Endothelial cell of hepatic sinusoid (primary cell): ENCODE measurements at regions not wholly inside any gene's neighbourhood (a gene's known extent, or its start where the extent isn't known, plus 50 kb on each side); places are given as distances from the start of the nearest gene placed in this dataset.

Experiments
- in situ Hi-C: cut with HindIII; loops from 2 replicates; pipeline ENCODE4 v1.10.0; 2017; ENCODE audit warnings: low sequenced_read_pairs

DNA sequence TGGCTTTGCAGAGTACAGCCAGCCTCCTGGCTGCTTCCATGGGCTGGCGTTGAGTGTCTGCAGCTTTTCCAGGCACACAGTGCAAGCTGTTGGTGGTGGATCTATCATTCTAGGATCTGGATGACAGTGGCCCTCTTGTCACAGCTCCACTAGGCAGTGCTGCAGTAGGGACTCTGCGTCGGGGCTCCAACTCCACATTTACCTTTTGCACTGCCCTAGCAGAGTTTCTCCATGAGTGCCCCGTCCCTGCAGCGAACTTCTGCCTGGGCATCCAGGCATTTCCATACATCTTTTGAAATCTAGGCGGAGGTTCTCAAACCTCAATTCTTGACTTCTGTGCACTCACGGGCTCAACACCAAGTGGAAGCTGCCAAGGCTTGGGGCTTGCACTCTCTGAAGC is 1697.3 kb upstream of the MIR17HG start:
- in situ Hi-C loops: no loop called here

DNA sequence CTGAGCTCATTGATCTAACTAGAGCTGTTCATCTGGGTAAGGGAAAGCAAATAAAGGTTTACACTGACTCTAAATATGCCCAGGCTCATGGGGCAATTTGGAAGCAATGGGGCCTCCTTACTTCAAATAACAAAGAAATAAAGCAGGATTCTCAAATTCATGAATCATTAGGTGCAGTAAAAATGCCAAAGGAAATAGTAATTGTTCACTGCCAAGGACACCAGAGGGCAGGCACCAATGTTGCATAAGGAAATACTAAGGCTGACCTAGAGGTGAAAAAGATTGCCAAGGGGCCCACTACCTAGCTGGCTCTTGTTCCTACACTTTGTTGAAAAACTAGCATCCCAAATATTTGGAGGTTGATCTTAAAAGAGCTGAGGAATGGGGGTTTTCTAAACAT is 1686.7 kb upstream of the MIR17HG start:
- in situ Hi-C loops: loop anchor here (5.0 kb wide), 1 partner anchor 38 kb away; no protein-coding TSS in a partner anchor

DNA sequence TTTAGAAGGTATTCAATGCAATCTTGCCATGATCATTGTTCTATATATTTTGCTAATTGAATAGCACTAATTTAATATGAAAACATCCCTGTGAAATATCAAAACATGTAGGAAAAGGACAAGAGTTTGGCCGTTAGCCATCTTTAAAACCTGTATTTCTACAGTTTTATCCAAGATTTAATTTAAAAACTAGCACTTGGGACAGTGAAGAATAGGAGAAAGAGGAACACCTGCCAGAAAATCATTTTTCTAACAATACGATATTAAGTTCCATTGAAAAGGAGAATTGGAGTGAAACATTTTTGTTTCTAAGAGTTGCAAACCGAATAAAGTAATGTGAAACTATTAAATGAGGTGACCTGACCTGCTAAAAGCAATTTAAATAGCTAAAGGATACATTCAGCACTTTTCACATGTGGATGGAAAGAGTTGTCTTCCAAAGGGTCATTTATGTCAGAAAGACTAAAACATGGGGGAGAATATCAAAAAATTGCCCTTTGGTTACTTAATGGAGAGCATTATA is 1673.6 kb upstream of the MIR17HG start:
- in situ Hi-C loops: no loop called here

DNA sequence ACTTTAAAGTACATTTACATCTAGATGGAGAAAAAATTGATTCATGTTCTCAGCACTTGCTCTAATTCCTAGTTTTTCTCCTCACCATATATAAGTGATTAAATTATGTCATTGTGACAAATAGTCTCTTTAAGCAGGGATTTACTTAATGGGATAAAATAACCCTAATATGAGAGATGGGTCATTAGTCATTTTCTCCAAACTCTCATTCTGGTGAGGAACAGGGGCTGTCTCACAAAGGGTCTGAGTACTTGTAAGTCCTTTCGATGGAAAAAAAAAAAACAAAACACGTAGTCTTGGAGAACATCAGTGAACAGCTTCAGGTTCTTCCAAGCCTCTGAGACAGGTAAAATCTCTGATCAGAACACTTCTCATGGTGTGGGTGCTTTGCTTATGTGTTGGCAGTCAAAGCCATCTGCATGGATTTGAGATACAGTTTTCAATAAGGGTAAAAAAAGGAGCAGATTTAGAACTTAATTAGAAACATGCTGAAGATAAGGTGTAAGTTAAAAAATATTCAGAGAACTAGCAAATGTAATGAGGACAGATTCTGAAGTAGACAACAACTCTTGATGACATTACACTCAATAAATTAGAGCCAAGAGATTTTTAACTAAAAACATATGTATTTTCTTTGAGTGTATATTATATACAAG is 1668.9 kb upstream of the MIR17HG start:
- in situ Hi-C loops: no loop called here

DNA sequence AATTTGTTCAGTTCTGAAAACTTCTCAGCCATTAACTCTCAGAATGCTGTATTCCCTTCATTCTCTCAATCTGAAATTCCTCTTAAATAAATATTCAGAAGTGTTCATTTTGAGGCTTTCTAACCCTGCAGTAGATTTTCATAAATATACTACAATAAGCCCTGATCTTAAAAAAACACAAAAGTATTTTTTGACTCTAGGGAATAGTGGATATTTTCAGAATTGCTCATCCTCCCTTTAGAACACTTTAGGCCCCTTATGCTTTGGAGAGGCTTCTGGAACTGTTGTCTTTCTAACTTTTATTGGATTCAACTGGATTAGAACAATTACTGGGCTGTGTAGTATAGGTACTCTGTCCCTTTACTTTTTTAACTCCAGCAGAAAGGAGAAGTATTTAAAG is 1662.6 kb upstream of the MIR17HG start:
- in situ Hi-C loops: no loop called here

DNA sequence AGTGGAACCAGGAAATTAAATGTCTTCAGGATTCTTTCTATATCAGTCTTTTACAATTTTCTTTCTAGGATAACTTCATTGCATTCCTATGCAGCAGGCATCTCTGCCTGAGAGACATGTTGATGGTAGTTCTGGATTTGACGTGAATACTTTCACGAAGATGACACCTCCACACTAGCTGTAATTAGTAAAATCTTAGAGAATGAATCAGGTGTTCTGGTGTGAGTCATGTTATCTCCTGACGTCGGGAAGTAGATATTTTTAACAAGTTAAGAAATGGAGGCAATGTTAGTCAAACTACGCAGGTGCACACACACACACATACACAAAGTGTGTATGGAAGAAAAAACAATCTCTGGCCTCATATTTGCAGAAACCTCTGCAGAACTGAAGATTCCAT is 1661.3 kb upstream of the MIR17HG start:
- in situ Hi-C loops: no loop called here

DNA sequence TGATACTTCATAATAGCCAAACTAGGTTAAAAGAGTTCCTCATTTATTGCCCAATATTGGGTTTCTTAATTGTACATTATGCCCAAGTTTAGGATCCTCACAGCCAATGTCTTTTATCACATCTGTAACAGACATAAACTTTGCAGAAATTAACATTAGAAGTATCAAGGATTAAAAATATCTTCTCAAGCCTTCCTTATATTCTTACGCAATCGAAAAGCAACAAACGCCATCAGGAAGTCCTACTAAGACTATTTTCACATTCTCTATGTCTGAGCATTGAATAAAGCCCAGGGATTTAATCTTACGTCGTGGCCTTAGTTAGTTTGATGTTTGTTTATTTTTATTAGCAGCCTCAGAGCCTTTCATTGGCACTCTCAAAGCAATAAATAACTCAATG is 1660.4 kb upstream of the MIR17HG start:
- in situ Hi-C loops: no loop called here

DNA sequence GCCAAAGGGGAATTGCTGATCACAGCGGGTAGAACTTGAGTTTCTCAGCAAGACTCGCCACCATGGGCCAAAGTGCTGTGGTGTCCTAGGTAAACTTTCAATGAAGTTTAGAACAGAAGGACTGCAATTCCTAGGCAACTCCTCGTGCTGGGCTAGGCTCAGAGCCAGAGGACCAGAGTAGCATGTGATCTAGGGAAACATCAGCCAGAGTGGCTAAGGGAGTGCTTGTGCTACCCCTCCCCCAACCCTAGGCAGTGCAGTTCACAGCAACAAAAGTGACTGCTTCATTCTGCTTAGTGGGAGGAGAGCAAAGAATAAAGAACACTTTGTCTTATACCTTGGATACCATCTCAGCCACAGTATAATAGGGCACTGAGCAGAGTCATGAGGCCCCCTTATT is 1658.6 kb upstream of the MIR17HG start:
- in situ Hi-C loops: no loop called here

DNA sequence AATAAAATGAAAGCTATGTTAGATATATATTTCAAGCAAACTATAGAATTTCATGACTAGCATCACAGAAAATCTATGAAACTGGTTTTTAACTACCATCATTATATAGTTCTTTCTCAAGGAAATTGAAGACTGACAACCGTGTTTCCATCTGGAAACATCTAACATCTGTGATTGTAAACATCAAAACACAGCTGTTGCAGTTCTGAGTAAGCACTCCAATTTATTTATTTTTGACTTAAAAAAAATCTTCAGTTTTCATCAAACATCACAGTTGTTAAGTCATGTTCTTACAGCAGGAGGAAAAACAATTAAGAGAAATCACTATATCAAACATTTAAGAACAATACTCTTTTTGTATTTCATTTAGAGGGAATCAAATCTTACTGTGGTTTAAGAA is 1653.0 kb upstream of the MIR17HG start:
- in situ Hi-C loops: no loop called here

DNA sequence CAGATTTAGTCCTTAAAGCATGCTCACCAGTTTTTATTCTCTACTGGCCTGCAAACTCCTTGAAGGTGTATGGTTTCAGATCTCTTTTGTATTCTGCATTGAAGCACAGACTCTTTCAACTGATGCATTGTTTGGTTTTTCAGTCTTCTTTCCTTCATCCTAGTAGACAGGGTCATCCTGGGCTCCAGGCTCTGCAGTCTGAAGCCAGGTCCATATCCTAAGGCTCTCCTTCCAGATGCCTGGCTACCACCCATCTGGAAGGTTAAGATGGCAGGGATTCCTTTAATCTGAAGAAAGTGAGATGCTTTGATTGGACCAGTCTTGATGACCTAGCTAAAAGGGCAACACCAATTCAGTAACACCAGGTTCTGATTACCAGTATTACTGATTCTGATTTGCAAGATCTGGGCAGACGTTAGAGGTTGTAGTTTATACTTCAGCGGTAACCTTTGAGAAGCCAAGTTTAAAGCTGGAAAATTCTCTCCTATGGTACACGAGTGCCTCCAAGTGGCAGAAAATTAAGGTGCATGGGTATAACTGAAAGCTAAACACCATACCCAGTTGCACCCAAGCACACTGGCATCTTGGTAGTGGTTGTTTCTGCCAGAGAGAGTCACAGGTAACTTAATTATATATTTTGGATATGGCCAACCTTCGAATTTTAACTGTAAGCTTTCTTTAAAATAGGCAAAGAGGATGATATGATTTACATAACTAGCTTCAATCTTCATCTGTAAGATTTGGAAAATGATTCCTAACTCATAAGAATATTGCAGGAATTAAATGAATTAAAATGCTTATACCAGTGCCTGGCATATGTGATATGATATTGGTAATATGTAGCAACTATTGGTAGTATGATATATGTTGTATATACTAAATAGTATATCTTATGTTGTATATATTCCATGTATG is 1651.9 kb upstream of the MIR17HG start:
- in situ Hi-C loops: no loop called here

DNA sequence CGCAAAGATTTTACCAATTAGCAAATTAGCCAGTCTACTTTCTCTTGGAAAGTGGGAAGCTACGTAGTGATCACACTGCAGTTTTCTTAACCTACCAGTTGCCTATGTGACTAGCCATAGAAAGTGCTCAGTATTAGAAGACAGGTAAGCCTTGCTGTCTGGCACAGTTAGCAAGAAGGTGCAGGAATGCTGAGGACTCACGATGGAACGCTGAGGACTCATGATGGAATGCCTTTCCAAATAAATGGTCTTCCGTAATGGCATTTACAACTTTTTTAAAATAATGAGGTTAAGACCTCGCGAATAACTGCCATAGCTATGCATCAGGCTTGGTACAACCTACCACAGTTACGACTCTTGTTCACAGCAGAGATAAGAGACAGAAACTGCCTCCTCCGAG is 1645.6 kb upstream of the MIR17HG start:
- in situ Hi-C loops: no loop called here

DNA sequence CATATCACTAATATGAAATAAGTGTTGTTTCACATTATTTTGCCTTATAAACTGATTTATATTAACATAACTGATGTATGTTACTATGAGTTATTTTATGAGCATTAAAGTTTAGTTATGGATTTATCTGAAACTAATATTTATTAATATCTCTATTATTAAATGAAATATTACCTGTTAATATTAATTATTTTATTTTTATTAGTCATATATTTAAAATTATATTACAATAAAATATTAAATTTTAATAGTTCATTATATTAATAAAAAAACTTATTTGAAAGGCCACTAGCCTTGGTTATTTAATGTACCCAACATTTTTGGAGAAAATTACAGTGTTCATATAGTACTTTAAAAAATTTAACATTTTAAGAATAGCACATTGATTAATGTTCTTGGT is 1643.4 kb upstream of the MIR17HG start:
- in situ Hi-C loops: no loop called here

DNA sequence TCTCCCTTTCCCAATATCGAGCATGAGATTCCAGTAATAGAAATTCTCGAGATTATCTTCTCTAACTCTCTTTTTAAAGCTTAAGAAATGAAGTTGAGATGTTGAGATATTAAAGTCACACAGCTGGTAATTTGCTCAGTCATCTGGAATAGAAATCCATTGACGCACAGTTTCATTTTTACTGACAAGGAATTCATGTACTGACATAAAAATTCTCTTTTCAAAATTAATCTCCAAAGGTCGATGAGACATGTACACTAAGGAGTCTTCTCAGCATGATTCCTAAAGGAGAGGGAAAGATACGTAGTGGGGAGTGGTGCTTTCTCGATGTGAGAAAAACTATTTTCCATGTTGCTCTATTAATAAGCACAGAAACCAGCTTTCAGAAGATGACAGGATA is 1639.5 kb upstream of the MIR17HG start:
- in situ Hi-C loops: no loop called here

DNA sequence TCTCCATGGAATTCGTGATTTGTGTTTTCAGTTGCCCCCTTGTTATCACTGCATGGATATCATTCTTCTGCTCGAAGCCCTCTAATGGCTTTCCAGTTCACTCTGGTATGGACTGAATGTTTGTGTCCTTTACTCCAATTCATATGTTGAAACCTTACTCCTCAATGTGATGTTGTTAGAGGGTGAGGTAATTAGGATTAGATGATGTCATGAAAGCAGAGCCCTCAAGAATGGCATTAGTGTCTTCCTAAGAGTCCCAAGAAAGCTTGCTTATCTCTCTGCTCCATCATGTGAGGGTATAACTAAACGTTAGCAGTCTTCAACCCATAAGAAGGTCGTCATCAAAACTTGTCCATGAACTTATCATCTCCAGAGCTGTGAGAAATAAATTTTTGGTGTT is 1626.3 kb upstream of the MIR17HG start:
- in situ Hi-C loops: no loop called here

DNA sequence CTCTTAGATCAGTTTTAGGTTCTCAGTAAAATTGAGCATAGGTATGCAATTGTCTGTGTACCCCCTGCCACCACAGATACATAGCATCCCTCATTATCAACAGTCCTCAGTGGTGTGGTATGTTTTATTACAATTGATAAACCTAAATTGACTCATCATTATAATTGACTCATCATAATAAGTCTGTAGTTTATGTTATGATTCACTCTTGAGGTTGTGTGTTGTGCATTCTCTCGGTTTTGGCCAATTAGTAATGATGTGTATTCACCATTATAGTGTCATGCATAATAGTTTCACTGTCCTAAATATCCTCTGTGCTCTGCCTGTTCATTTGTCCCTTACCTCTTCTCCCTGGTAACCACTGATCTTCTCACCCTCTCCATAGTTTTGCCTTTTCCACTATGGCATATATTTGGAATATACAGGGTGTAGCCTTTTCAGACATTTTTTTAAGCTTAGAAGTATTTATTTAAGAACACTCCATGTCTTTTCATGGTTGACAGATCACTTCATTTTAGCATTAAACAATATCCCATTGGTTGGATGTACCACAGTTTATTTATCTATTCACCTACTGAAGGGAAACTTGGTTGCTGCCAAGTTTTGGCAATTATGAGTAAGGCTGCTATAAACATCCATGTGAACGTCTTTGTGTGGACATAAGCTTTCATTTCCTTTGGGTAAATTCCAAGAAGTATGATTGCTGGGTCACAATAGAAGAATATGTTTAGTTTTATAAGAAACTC is 1620.6 kb upstream of the MIR17HG start:
- in situ Hi-C loops: no loop called here

DNA sequence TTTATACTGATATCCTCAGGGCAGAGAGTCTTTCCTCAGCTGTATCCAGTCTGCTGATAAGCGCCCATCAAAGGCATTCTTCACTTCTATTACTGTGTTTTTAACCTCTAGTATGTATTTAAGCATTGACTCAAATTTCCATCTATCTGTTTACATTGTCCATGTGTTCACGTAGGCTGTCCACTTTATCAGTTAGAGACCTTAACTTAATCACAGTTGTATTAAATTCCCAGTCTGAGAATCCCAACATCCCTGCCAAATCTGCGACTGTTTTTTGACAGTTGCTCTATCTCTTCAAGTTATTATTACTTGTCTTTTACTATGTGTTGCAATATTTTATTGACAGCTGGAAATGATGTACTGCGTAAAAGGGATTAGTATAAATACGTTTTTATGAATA is 1613.7 kb upstream of the MIR17HG start:
- in situ Hi-C loops: no loop called here

DNA sequence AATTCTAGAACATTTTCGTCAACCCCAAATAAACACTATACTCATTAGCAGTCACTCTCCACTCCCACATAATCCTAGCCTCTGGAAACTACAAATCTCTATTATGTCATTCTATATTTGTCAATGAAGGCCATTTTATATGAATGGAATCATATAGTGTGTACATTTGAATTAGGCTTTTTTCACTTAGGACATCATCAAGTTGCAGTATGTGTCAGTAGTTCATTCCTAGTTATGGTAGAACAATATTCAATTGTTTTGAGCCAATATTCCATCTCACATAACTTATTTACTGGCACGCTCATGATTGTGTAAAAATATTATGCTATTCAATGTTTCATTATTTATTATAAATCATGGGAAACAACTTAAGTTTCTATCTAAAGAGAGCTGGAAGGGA is 1610.4 kb upstream of the MIR17HG start:
- in situ Hi-C loops: no loop called here

DNA sequence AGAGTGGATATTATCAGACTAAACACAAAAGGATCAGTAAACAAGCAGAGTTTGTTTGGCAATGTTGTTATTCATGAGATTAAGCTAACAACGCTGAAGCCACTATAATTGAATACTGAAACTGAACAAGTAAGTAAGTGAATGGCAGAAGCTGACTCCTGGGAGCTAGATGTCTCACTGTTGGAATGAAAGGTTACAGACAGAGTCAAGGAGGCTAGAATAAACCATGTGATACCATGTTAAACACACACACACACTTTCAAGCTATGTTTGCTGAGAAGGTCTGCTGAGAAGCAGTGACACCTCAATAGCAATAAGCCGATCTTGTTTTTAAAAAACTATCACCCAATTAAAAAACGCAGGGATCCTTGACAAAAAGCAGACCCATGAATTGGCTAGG is 1609.4 kb upstream of the MIR17HG start:
- in situ Hi-C loops: no loop called here

DNA sequence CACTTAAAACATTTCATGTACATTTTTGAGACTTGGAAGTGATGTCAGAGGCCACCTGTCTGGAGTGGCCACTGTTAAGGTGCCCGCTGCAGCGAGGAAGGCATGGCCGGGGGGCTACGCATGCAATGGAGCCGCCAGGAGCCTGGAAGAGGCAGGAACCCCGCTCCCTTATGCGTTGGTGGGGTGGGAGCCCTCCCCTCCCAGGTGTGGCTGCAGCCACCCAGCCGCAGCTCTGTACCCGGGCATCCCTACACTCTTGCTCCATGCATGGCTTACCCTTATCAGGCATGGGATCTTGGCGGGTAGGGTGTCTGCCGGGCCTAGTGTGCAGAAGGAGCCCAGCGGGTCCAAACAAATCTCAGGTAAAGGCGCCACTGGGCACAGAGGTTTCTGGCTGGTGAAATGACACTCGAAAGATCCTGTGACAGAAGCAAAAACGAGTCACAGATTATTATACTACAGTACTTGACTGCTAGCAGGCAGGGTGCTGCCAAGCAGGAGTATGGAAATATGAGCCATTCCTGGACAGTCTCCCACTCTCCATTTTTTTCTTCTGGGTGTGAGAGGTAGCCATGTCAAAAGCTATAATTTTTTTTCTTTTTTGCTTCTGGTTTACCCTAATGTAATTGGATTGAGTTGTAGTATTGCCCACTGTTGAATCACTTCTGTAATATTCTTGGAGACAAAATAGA is 1606.3 kb upstream of the MIR17HG start:
- in situ Hi-C loops: no loop called here

DNA sequence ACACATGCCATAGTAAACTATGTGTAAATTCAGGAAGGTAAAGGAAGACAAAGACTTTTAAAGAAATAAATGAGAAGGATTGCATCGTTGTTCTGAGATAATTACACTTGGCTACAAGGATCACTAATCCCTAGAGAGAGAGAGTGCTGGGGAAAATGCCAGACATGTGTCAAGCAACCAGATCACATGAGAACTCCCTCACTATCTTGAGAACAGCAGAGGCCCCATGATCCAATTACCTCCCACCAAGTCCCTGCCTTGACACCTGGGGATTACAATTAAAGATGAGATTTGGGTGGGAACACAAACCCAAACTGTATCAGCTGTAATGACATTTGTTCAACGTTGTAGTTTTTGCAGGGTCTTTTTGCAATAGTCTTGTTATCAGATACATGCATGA is 1600.9 kb upstream of the MIR17HG start:
- in situ Hi-C loops: no loop called here

DNA sequence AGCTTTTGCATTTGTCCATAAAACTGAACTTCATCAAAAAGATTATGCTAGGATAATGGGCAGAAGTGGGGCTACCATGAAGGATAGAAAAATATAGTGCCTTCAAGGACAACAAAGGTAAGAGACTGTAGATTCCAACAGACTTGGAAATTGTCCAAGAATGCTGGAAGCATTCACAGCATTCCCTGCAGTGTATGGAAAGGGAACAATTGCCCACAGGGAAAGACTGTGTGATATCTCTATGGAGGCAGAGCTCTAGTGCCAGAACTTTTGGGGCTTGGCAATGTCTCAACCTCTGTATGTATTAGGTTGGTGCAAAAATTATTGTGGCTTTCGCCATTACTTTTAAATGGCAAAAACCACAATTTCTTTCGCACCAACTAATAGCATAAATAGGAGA is 1598.8 kb upstream of the MIR17HG start:
- in situ Hi-C loops: no loop called here
